ENCODE measurements at regions not wholly inside any gene's neighbourhood (a gene's known extent, or its start where the extent isn't known, plus 50 kb on each side); places are given as distances from the start of the nearest gene placed in this dataset.

- no peak for TF ChIP-seq POLR2A (IDR thresholded peaks at IDR 0.05; ENCODE audit: low read length)
- TF ChIP-seq GATA1 (IDR thresholded peaks at IDR 0.05; ENCODE audit: low read depth, low read length): no peak
Measured at GRCh38 chr5:109928046-109928445, 238.3 kb downstream of the MAN2A1 start.
